ENCODE measurements at regions not wholly inside any gene's neighbourhood (a gene's known extent, or its start where the extent isn't known, plus 50 kb on each side); places are given as distances from the start of the nearest gene placed in this dataset.

- TF ChIP-seq POLR2A (IDR thresholded peaks at IDR 0.05): no peak
- no peak for TF ChIP-seq CTCF (IDR thresholded peaks at IDR 0.05)
- TF ChIP-seq POLR2AphosphoS5 (IDR thresholded peaks at IDR 0.05): no peak
- no peak for TF ChIP-seq EP300 (IDR thresholded peaks at IDR 0.05; ENCODE audit: low read depth)
Measured at GRCh38 chr2:42856106-42856860, 63.9 kb upstream of the HAAO start.

GRCh38 chr2:42855221-42855970, 63.0 kb upstream of the HAAO start:
- intact Hi-C loops (cut with DNase I; ENCODE audit: low total_unique reads): loop anchor here (10.0 kb wide), 1 partner anchor 1309 kb away; the partner anchor contains the start of gene PPM1B
- DNase-seq: no peak
- peak overlapping the region; percentile 62 to 71 (median 68) for H3K27ac ChIP-seq

More at GRCh38 chr2:42856106-42856860, 63.9 kb upstream of the HAAO start:
- WGBS, 2 donors (ENCODE audit: low coverage in 1 of 2): 85 to 100% methylated on average over 1 to 16 of the region's 16 CpGs
- in situ Hi-C loops (cut with MboI; ENCODE audit: low pct_ligation_motif_present in 1 of 4, low pct_unique_long_range_greater_than_20kb in 1 of 4, low sequenced_read_pairs in 3 of 4) (no loop called here), intact Hi-C loops (cut with DNase I; ENCODE audit: low total_unique reads) (loop anchor here (10.0 kb wide), 1 partner anchor 1309 kb away; the partner anchor contains the start of gene PPM1B)
- H3K4me1 ChIP-seq: peaks cover 0 to 11% (median 8%) of the 10 kb centered on the region in 4 donors
- no peak overlapping the region for H3K27ac ChIP-seq
- no peaks in the 10 kb centered on the region for H3K9me3 ChIP-seq
- H3K4me3 ChIP-seq: no peak overlapping the region
- H3K27me3 ChIP-seq: no peaks in the 10 kb centered on the region
- no peaks in the 10 kb centered on the region for H3K36me3 ChIP-seq
- DNase-seq: no peak

GRCh38 chr2:42854207-42854818, 61.9 kb upstream of the HAAO start:
- Histone ChIP-seq H3K27me3 (no peaks in the 10 kb centered on the region), H3K4me3 (no peak overlapping the region), H3K9me3 (no peaks in the 10 kb centered on the region), H3K27ac (peak overlapping the region; percentile 62 to 71 (median 68)), H3K4me1 (peaks cover 0 to 11% (median 7%) of the 10 kb centered on the region in 4 donors), H3K36me3 (no peaks in the 10 kb centered on the region)
- 74 to 80% methylated on average over 1 to 16 of the region's 16 CpGs for WGBS, 2 donors (ENCODE audit: low coverage in 1 of 2)
- peak; percentile 27 for DNase-seq
- in situ Hi-C loops (cut with MboI; ENCODE audit: low pct_ligation_motif_present in 1 of 4, low pct_unique_long_range_greater_than_20kb in 1 of 4, low sequenced_read_pairs in 3 of 4) (no loop called here), intact Hi-C loops (cut with DNase I; ENCODE audit: low total_unique reads) (loop anchor here (10.0 kb wide), 1 partner anchor 1310 kb away; the partner anchor contains the start of gene PPM1B)
- TF ChIP-seq CTCF (IDR thresholded peaks at IDR 0.05): no peak
- TF ChIP-seq POLR2A (IDR thresholded peaks at IDR 0.05): no peak
- TF ChIP-seq POLR2AphosphoS5 (IDR thresholded peaks at IDR 0.05): no peak
- TF ChIP-seq EP300 (IDR thresholded peaks at IDR 0.05; ENCODE audit: low read depth): no peak

More at GRCh38 chr2:42855221-42855970, 63.0 kb upstream of the HAAO start:
- no peak overlapping the region for H3K4me3 ChIP-seq
- in situ Hi-C loops (cut with MboI; ENCODE audit: low pct_ligation_motif_present in 1 of 4, low pct_unique_long_range_greater_than_20kb in 1 of 4, low sequenced_read_pairs in 3 of 4): no loop called here
- WGBS, 2 donors (ENCODE audit: low coverage in 1 of 2): 68% methylated on average over 10 of the region's 11 CpGs; no CpG with 5 or more reads in 1 of the 2 donors
- peaks cover 0 to 11% (median 8%) of the 10 kb centered on the region in 4 donors for H3K4me1 ChIP-seq
- H3K9me3 ChIP-seq: no peaks in the 10 kb centered on the region
- H3K36me3 ChIP-seq: no peaks in the 10 kb centered on the region
- H3K27me3 ChIP-seq: no peaks in the 10 kb centered on the region
- TF ChIP-seq EP300 (IDR thresholded peaks at IDR 0.05; ENCODE audit: low read depth): no peak
- no peak for TF ChIP-seq CTCF (IDR thresholded peaks at IDR 0.05)
- TF ChIP-seq POLR2A (IDR thresholded peaks at IDR 0.05): no peak
- TF ChIP-seq POLR2AphosphoS5 (IDR thresholded peaks at IDR 0.05): no peak

Data from transverse colon (tissue), 4 donors.